ENCODE measurements at regions not wholly inside any gene's neighbourhood (a gene's known extent, or its start where the extent isn't known, plus 50 kb on each side); places are given as distances from the start of the nearest gene placed in this dataset.

DNA sequence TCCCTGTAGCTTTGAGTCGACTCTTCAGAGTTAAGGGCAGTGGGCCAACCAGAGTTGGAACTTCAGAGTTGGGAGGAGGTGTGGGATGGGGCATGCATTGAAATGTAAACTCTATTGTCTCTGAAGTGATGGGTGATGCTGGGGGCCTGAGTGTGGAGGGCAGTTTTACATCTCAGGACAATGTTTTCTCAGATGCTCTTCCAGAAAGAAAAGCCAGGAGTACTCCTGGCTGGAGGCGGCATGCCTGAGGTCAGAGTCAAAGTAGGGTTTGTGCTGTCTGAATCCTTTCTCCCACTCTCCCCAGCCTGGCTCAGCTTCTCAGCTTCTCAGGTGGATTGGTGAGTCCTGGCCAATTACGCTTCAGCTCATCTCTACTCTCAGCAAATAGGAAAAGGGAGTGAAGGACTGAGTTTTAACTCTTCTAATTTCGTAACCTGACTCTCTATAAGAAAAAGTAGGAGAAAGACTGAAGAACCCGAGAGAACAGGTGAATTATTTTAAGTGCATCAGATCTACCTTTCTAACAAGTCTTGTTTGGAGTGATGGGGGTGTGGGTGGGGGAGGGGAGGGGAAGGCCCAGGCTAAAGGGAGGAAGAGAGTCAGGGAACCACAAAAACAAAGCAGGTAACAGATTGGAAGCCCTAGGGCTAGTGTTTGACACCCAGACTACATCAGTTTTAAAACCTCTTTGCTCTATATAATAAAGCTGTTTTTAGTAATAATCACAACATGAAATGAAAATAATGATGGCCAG, 107.5 kb upstream of the PELI1 start:
- peaks cover 4% of the 10 kb centered on the region; the same call in 2 of the 3 replicates for H3K9me3 Mint-ChIP-seq
- ATAC-seq (peak; percentile 89), DNase-seq (ENCODE audit: low spot score) (peak; percentile 83)
- Histone ChIP-seq H3K27ac (ENCODE audit: low read depth) (peak overlapping the region; percentile 96), H3K79me2 (replicated peaks; ENCODE audit: insufficient read depth) (peaks cover 70% of the 10 kb centered on the region), H3K36me3 (ENCODE audit: insufficient read depth) (no peaks in the 10 kb centered on the region; the same call in 1 of the 2 replicates), H2AFZ (no peak overlapping the region), H3F3A (replicated peaks; ENCODE audit: low read depth) (peaks cover 17% of the 10 kb centered on the region), H3K4me3 (peak overlapping the region; percentile 71), H3K9me2 (ENCODE audit: insufficient read depth) (no peaks in the 10 kb centered on the region), H3K27me3 (ENCODE audit: insufficient read depth) (no peaks in the 10 kb centered on the region), H3K4me1 (ENCODE audit: insufficient read depth) (peaks cover 45% of the 10 kb centered on the region), H3K4me2 (peak overlapping the region; percentile 70), H4K20me1 (replicated peaks; ENCODE audit: insufficient read depth) (no peaks in the 10 kb centered on the region)
- peaks cover 76% of the 10 kb centered on the region for H3K36me3 Mint-ChIP-seq (ENCODE audit: low read depth)
- H3K4me1 Mint-ChIP-seq, result peaks cover 58% of the 10 kb centered on the region
- H3K4me3 Mint-ChIP-seq, result peak overlapping the region; percentile 95
- H3K27ac Mint-ChIP-seq, result peak overlapping the region; percentile 85
- peaks cover 18% of the 10 kb centered on the region for H3K27me3 Mint-ChIP-seq (ENCODE audit: insufficient read depth, low read depth, poor library complexity)
- TF ChIP-seq, protein P1, sequence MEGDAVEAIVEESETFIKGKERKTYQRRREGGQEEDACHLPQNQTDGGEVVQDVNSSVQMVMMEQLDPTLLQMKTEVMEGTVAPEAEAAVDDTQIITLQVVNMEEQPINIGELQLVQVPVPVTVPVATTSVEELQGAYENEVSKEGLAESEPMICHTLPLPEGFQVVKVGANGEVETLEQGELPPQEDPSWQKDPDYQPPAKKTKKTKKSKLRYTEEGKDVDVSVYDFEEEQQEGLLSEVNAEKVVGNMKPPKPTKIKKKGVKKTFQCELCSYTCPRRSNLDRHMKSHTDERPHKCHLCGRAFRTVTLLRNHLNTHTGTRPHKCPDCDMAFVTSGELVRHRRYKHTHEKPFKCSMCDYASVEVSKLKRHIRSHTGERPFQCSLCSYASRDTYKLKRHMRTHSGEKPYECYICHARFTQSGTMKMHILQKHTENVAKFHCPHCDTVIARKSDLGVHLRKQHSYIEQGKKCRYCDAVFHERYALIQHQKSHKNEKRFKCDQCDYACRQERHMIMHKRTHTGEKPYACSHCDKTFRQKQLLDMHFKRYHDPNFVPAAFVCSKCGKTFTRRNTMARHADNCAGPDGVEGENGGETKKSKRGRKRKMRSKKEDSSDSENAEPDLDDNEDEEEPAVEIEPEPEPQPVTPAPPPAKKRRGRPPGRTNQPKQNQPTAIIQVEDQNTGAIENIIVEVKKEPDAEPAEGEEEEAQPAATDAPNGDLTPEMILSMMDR (conservative IDR thresholded peaks at IDR 0.05; ENCODE audit: low read depth in 2 of 2), result no peak
- TF ChIP-seq CREB1 (CRISPR knock-in tag; IDR thresholded peaks at IDR 0.05; ENCODE audit: low read depth), result no peak
- TF ChIP-seq ZNF114 (CRISPR knock-in tag; IDR thresholded peaks at IDR 0.05), result peak; percentile 34; the same call in 1 of the 2 replicates
- peak; percentile 6; the same call in 1 of the 2 replicates for TF ChIP-seq NANOG (IDR thresholded peaks at IDR 0.05; ENCODE audit: borderline replicate concordance)
- TF ChIP-seq, protein P2, sequence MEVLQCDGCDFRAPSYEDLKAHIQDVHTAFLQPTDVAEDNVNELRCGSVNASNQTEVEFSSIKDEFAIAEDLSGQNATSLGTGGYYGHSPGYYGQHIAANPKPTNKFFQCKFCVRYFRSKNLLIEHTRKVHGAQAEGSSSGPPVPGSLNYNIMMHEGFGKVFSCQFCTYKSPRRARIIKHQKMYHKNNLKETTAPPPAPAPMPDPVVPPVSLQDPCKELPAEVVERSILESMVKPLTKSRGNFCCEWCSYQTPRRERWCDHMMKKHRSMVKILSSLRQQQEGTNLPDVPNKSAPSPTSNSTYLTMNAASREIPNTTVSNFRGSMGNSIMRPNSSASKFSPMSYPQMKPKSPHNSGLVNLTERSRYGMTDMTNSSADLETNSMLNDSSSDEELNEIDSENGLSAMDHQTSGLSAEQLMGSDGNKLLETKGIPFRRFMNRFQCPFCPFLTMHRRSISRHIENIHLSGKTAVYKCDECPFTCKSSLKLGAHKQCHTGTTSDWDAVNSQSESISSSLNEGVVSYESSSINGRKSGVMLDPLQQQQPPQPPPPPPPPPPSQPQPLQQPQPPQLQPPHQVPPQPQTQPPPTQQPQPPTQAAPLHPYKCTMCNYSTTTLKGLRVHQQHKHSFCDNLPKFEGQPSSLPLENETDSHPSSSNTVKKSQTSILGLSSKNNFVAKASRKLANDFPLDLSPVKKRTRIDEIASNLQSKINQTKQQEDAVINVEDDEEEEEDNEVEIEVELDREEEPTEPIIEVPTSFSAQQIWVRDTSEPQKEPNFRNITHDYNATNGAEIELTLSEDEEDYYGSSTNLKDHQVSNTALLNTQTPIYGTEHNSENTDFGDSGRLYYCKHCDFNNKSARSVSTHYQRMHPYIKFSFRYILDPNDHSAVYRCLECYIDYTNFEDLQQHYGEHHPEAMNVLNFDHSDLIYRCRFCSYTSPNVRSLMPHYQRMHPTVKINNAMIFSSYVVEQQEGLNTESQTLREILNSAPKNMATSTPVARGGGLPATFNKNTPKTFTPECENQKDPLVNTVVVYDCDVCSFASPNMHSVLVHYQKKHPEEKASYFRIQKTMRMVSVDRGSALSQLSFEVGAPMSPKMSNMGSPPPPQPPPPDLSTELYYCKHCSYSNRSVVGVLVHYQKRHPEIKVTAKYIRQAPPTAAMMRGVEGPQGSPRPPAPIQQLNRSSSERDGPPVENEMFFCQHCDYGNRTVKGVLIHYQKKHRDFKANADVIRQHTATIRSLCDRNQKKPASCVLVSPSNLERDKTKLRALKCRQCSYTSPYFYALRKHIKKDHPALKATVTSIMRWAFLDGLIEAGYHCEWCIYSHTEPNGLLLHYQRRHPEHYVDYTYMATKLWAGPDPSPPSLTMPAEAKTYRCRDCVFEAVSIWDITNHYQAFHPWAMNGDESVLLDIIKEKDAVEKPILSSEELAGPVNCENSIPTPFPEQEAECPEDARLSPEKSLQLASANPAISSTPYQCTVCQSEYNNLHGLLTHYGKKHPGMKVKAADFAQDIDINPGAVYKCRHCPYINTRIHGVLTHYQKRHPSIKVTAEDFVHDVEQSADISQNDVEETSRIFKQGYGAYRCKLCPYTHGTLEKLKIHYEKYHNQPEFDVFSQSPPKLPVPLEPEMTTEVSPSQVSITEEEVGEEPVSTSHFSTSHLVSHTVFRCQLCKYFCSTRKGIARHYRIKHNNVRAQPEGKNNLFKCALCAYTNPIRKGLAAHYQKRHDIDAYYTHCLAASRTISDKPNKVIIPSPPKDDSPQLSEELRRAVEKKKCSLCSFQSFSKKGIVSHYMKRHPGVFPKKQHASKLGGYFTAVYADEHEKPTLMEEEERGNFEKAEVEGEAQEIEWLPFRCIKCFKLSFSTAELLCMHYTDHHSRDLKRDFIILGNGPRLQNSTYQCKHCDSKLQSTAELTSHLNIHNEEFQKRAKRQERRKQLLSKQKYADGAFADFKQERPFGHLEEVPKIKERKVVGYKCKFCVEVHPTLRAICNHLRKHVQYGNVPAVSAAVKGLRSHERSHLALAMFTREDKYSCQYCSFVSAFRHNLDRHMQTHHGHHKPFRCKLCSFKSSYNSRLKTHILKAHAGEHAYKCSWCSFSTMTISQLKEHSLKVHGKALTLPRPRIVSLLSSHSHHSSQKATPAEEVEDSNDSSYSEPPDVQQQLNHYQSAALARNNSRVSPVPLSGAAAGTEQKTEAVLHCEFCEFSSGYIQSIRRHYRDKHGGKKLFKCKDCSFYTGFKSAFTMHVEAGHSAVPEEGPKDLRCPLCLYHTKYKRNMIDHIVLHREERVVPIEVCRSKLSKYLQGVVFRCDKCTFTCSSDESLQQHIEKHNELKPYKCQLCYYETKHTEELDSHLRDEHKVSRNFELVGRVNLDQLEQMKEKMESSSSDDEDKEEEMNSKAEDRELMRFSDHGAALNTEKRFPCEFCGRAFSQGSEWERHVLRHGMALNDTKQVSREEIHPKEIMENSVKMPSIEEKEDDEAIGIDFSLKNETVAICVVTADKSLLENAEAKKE (CRISPR knock-in tag; IDR thresholded peaks at IDR 0.05), result peak; percentile 81
- peak; percentile 76 for TF ChIP-seq POLR2AphosphoS5 (IDR thresholded peaks at IDR 0.05; ENCODE audit: low read depth)

Data from GM23338 (cell line).